GM12872 (cell line): ENCODE measurements at regions not wholly inside any gene's neighbourhood (a gene's known extent, or its start where the extent isn't known, plus 50 kb on each side); places are given as distances from the start of the nearest gene placed in this dataset.

Experiments
- CTCF ChIP-seq: IDR thresholded peaks from 3 replicates; pipeline ENCODE4 v1.5.1; 2011; ENCODE audit warnings: low read depth, mild to moderate bottlenecking, low read length, moderate library complexity; ENCODE audit not compliant: insufficient read depth

GRCh38 chr5:133715216-133715615 lies 102.9 kb upstream of the FSTL4 start:
- TF ChIP-seq CTCF: no peak

GRCh38 chr5:133714161-133714915 lies 102.0 kb upstream of the FSTL4 start:
- TF ChIP-seq CTCF: no peak

- TF ChIP-seq CTCF: no peak
Measured at GRCh38 chr5:133713751-133714150, 101.4 kb upstream of the FSTL4 start.

- no peak for TF ChIP-seq CTCF
Measured at GRCh38 chr5:133713209-133713608, 100.9 kb upstream of the FSTL4 start.

GRCh38 chr5:133712562-133712961 lies 100.2 kb upstream of the FSTL4 start:
- TF ChIP-seq CTCF: no peak

GRCh38 chr5:133709209-133709725 lies 96.9 kb upstream of the FSTL4 start:
- TF ChIP-seq CTCF: no peak

GRCh38 chr5:133708331-133708850 lies 96.0 kb upstream of the FSTL4 start:
- TF ChIP-seq CTCF: no peak
